Stimulated activated memory B cell treated with anti-CD40 and anti-IgM and Interleukin-4, amounts not matched to agents 10 μg/mL and 1 μg/mL and 100 μg/mL, for 72 hours (primary cell): ENCODE measurements at regions not wholly inside any gene's neighbourhood (a gene's known extent, or its start where the extent isn't known, plus 50 kb on each side); places are given as distances from the start of the nearest gene placed in this dataset.

ENCODE experiments used
- ATAC-seq: fragments of 150-1000 bp; cut with Tn5 transposase; 2 replicates; pipeline ENCODE4 v1.10.0; 2021
- H3K27ac Mint-ChIP-seq: one replicate; pipeline ENCODE4 v1.8.0; 2022; ENCODE audit warnings: mild to moderate bottlenecking, mixed read lengths
- H3K27me3 Mint-ChIP-seq: one replicate; pipeline ENCODE4 v1.8.0; 2022; ENCODE audit warnings: mixed read lengths
- H3K36me3 Mint-ChIP-seq: one replicate; pipeline ENCODE4 v1.8.0; 2022; ENCODE audit warnings: mixed read lengths
- H3K4me1 Mint-ChIP-seq: one replicate; pipeline ENCODE4 v1.8.0; 2022; ENCODE audit warnings: mixed read lengths
- H3K4me3 Mint-ChIP-seq: one replicate; pipeline ENCODE4 v1.8.0; 2022; ENCODE audit warnings: mild to moderate bottlenecking, moderate library complexity, mixed read lengths
- H3K9me3 Mint-ChIP-seq: one replicate; pipeline ENCODE4 v1.8.0; 2022; ENCODE audit warnings: mixed read lengths

- H3K4me3 Mint-ChIP-seq: no peak overlapping the region
- peaks cover 2% of the 10 kb centered on the region for H3K9me3 Mint-ChIP-seq
- no peak for ATAC-seq
- peaks cover 14% of the 10 kb centered on the region for H3K4me1 Mint-ChIP-seq
- H3K27ac Mint-ChIP-seq: peak overlapping the region; percentile 49
- no peaks in the 10 kb centered on the region for H3K36me3 Mint-ChIP-seq
- no peaks in the 10 kb centered on the region for H3K27me3 Mint-ChIP-seq
Observed at GRCh38 chr3:31248563-31248992, 284.1 kb upstream of the STT3B start.

- no peak for ATAC-seq
- Mint-ChIP-seq H3K27ac (no peak overlapping the region), H3K4me1 (peaks cover 14% of the 10 kb centered on the region)
Observed at GRCh38 chr3:31249545-31249944, 283.2 kb upstream of the STT3B start.

GRCh38 chr3:31250116-31250777 is 282.5 kb upstream of the STT3B start:
- Mint-ChIP-seq H3K4me3 (no peak overlapping the region), H3K4me1 (peaks cover 14% of the 10 kb centered on the region), H3K36me3 (no peaks in the 10 kb centered on the region), H3K27me3 (no peaks in the 10 kb centered on the region), H3K27ac (no peak overlapping the region), H3K9me3 (peaks cover 2% of the 10 kb centered on the region)
- ATAC-seq: no peak

More at GRCh38 chr3:31249545-31249944, 283.2 kb upstream of the STT3B start:
- Mint-ChIP-seq H3K36me3 (no peaks in the 10 kb centered on the region), H3K27me3 (no peaks in the 10 kb centered on the region), H3K9me3 (peaks cover 2% of the 10 kb centered on the region), H3K4me3 (no peak overlapping the region)

GRCh38 chr3:31251083-31251482 is 281.6 kb upstream of the STT3B start:
- H3K4me3 Mint-ChIP-seq: no peak overlapping the region
- H3K27me3 Mint-ChIP-seq: no peaks in the 10 kb centered on the region
- ATAC-seq: no peak
- H3K27ac Mint-ChIP-seq: no peak overlapping the region
- H3K4me1 Mint-ChIP-seq: peaks cover 14% of the 10 kb centered on the region
- no peaks in the 10 kb centered on the region for H3K36me3 Mint-ChIP-seq
- H3K9me3 Mint-ChIP-seq: peaks cover 2% of the 10 kb centered on the region

- Mint-ChIP-seq H3K27ac (no peak overlapping the region), H3K27me3 (no peaks in the 10 kb centered on the region), H3K4me3 (no peak overlapping the region), H3K9me3 (peaks cover 2% of the 10 kb centered on the region), H3K4me1 (peaks cover 14% of the 10 kb centered on the region), H3K36me3 (no peaks in the 10 kb centered on the region)
- no peak for ATAC-seq
Observed at GRCh38 chr3:31252216-31253185, 280.2 kb upstream of the STT3B start.

GRCh38 chr3:31253782-31254181 is 278.9 kb upstream of the STT3B start:
- Mint-ChIP-seq H3K9me3 (peaks cover 2% of the 10 kb centered on the region), H3K4me1 (peaks cover 8% of the 10 kb centered on the region), H3K36me3 (no peaks in the 10 kb centered on the region), H3K4me3 (no peak overlapping the region), H3K27me3 (no peaks in the 10 kb centered on the region), H3K27ac (no peak overlapping the region)
- ATAC-seq: no peak

GRCh38 chr3:31254483-31254882 is 278.2 kb upstream of the STT3B start:
- no peaks in the 10 kb centered on the region for H3K27me3 Mint-ChIP-seq
- no peak for ATAC-seq
- peaks cover 2% of the 10 kb centered on the region for H3K9me3 Mint-ChIP-seq
- H3K27ac Mint-ChIP-seq: no peak overlapping the region
- no peaks in the 10 kb centered on the region for H3K36me3 Mint-ChIP-seq
- H3K4me1 Mint-ChIP-seq: peaks cover 7% of the 10 kb centered on the region
- H3K4me3 Mint-ChIP-seq: no peak overlapping the region

- H3K36me3 Mint-ChIP-seq: no peaks in the 10 kb centered on the region
- ATAC-seq: no peak
- no peak overlapping the region for H3K4me3 Mint-ChIP-seq
Observed at GRCh38 chr3:31255007-31255581, 277.6 kb upstream of the STT3B start.

GRCh38 chr3:31262201-31262600 is 270.5 kb upstream of the STT3B start:
- H3K9me3 Mint-ChIP-seq: peaks cover 7% of the 10 kb centered on the region
- H3K4me1 Mint-ChIP-seq: no peaks in the 10 kb centered on the region
- H3K4me3 Mint-ChIP-seq: no peak overlapping the region
- ATAC-seq: no peak
- H3K27me3 Mint-ChIP-seq: peaks cover 2% of the 10 kb centered on the region
- no peak overlapping the region for H3K27ac Mint-ChIP-seq
- no peaks in the 10 kb centered on the region for H3K36me3 Mint-ChIP-seq

More at GRCh38 chr3:31255007-31255581, 277.6 kb upstream of the STT3B start:
- H3K27ac Mint-ChIP-seq: no peak overlapping the region
- no peaks in the 10 kb centered on the region for H3K27me3 Mint-ChIP-seq
- H3K9me3 Mint-ChIP-seq: peaks cover 5% of the 10 kb centered on the region
- peaks cover 1% of the 10 kb centered on the region for H3K4me1 Mint-ChIP-seq

GRCh38 chr3:31263897-31264296 is 268.8 kb upstream of the STT3B start:
- no peaks in the 10 kb centered on the region for H3K4me1 Mint-ChIP-seq
- H3K27ac Mint-ChIP-seq: no peak overlapping the region

GRCh38 chr3:31265646-31266428 is 266.9 kb upstream of the STT3B start:
- H3K4me1 Mint-ChIP-seq: no peaks in the 10 kb centered on the region
- peaks cover 21% of the 10 kb centered on the region for H3K27me3 Mint-ChIP-seq
- no peak for ATAC-seq
- H3K27ac Mint-ChIP-seq: no peak overlapping the region
- no peak overlapping the region for H3K4me3 Mint-ChIP-seq
- H3K36me3 Mint-ChIP-seq: no peaks in the 10 kb centered on the region
- no peaks in the 10 kb centered on the region for H3K9me3 Mint-ChIP-seq

More at GRCh38 chr3:31263897-31264296, 268.8 kb upstream of the STT3B start:
- H3K4me3 Mint-ChIP-seq: no peak overlapping the region
- H3K36me3 Mint-ChIP-seq: no peaks in the 10 kb centered on the region
- peaks cover 10% of the 10 kb centered on the region for H3K27me3 Mint-ChIP-seq
- H3K9me3 Mint-ChIP-seq: peaks cover 7% of the 10 kb centered on the region
- ATAC-seq: no peak

- no peaks in the 10 kb centered on the region for H3K36me3 Mint-ChIP-seq
- ATAC-seq: no peak
- no peak overlapping the region for H3K27ac Mint-ChIP-seq
- H3K4me3 Mint-ChIP-seq: no peak overlapping the region
- H3K27me3 Mint-ChIP-seq: peaks cover 35% of the 10 kb centered on the region
- no peaks in the 10 kb centered on the region for H3K9me3 Mint-ChIP-seq
- H3K4me1 Mint-ChIP-seq: no peaks in the 10 kb centered on the region
Observed at GRCh38 chr3:31268868-31269267, 263.9 kb upstream of the STT3B start.

- no peaks in the 10 kb centered on the region for H3K9me3 Mint-ChIP-seq
- no peaks in the 10 kb centered on the region for H3K4me1 Mint-ChIP-seq
- H3K27me3 Mint-ChIP-seq: peaks cover 35% of the 10 kb centered on the region
- H3K27ac Mint-ChIP-seq: no peak overlapping the region
- H3K36me3 Mint-ChIP-seq: no peaks in the 10 kb centered on the region
- ATAC-seq: no peak
- no peak overlapping the region for H3K4me3 Mint-ChIP-seq
Observed at GRCh38 chr3:31270010-31270409, 262.7 kb upstream of the STT3B start.

GRCh38 chr3:31274326-31275024 is 258.2 kb upstream of the STT3B start:
- Mint-ChIP-seq H3K4me1 (peaks cover 6% of the 10 kb centered on the region), H3K27ac (no peak overlapping the region), H3K27me3 (peaks cover 24% of the 10 kb centered on the region), H3K36me3 (no peaks in the 10 kb centered on the region), H3K4me3 (no peak overlapping the region), H3K9me3 (no peaks in the 10 kb centered on the region)
- no peak for ATAC-seq
